ENCODE measurements at regions not wholly inside any gene's neighbourhood (a gene's known extent, or its start where the extent isn't known, plus 50 kb on each side); places are given as distances from the start of the nearest gene placed in this dataset.
A peak's percentile ranks its signal among the peaks of the same experiment; 100 is the strongest.
"Not testable (repeated sequence)": the region's sequence is repeated elsewhere in the genome, so short reads cannot be mapped to it uniquely, and the experiment has no call there.

GRCh38 chr6:43898358-43899131, 128.5 kb downstream of the VEGFA start:
- no peak for DNase-seq

GRCh38 chr6:43897571-43898302, 127.7 kb downstream of the VEGFA start:
- DNase-seq: no peak

- no peak for DNase-seq
Observed at GRCh38 chr6:43896329-43897255, 126.6 kb downstream of the VEGFA start.

- no peak for DNase-seq
Observed at GRCh38 chr6:43895656-43896328, 125.8 kb downstream of the VEGFA start.

DNA sequence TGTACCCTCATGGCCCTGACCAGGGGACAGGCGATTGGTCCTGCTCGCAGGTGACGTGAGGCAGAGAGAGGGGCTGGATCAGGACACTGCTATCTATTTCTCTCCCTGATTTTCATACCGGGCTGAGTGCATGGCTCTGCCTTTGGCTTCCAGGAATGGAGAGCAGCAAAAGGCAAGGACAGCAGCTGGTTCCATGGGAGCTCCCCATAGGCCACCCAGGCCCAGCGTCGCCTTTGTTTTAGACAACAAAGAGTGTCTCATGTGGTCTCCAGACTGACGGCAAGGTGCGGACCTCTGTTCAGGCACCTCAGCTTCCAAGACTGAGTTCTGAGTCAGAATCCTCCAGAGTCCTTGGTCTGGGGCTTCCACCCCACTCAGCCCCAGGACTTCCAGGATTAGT, 123.1 kb downstream of the VEGFA start:
- no peak for DNase-seq

DNA sequence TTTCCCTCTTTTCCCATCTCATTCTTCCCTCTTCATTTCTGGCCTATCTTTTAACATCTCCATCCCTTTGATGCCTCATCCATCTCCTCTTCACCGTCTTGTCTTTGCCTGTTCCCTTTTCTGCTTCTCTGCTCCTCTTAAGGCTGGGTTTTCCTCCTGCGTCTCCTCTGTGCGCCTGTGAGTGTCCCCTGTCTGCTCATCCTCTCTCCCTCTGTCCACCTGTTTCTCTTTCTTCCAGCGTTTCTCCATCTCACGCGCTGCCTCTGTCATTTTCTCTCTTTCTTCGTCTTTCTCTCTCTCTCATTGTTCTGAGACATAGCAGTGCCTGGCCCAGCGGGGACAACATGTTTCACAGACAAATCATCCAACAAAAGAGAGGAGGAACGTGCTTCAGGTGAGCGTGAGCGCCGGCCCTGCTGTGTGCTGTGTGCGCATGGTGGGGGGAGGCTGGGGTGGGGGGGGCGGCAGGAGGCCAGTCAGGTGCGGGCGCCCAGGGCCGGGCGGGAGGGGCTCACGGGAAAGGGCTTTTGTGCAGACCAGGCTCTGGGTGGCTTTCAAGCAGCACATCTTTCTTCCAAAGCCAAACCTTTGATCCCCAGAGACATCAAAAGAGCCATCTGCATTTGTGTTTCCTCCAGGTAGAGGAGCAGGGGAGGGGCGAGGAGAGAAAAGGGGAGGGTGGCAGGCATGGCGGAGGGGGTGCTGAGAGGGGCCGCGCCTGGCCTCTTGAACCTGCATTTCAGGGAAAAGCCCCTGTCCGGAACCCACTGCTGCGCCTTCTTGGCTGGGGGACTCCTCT, 121.3 kb downstream of the VEGFA start:
- DNase-seq: no peak

GRCh38 chr6:43890197-43891062, 120.4 kb downstream of the VEGFA start:
- no peak for DNase-seq

DNA sequence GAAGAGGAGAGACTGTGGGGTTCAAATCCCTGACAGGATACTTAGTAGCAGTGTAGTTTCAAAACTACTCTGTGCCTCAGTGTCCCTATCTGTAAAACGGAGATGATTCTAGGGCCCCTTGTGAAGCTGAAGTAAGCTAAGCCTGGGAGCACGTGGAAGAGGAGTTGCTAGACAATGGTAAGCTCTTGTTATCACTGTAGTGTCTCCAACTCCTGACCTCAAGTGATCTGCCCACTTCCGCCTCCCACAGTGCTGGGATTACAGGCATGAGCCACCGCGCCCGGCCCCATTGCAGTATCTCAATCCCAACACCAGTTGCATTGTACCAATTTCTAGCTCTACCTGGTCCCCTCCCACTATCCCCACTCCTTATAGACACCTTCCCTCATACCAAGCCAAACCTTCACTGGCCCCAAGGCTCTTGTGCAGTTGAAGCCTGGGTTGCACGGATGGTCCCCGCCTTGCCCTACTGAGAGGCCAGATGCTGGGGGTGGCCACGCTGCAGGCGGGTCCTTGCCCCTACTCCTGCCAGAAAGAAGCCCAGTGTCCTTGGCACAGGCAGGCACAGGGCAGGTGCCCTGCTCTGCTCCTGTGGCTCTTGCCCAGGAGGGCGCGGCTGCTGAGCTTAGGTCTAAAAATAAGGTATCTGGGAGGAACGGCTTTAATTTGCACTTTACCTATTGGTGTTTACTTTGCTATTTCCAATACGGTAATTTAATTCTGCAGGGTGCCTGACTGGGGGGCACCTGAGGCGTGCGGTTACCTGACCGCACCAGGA, 118.1 kb downstream of the VEGFA start:
- peak; percentile 90 for DNase-seq

DNA sequence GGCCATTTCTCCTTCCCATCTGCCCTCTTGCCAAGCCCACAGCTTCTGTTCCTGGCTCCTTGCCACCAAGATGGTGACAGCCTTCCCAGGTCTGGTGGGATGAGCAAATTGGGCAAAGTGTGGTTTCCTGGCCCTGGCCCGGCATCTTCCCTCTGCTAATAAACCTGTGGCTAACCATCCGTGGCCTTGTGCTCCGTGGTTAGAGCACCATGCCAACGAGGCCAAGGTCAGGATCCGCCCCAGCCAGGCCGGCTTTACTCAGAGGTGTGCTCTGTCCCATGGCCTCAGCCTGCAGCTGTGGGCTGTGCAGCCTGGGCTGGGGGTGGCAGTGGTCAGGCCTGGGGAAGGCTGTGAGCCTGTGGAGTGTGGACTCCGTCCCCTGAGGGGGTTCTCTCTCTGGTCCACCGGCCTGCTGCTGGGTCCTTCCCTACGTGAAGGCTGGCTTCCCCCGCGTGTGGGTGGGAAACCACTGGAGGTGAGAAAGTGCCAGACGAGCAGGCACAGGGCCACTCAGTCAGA, 117.4 kb downstream of the VEGFA start:
- DNase-seq: peak; percentile 83

GRCh38 chr6:43886717-43887339, 116.8 kb downstream of the VEGFA start:
- DNase-seq: peak; percentile 48

- no peak for DNase-seq
Observed at GRCh38 chr6:43886067-43886461, 116.1 kb downstream of the VEGFA start.

DNA sequence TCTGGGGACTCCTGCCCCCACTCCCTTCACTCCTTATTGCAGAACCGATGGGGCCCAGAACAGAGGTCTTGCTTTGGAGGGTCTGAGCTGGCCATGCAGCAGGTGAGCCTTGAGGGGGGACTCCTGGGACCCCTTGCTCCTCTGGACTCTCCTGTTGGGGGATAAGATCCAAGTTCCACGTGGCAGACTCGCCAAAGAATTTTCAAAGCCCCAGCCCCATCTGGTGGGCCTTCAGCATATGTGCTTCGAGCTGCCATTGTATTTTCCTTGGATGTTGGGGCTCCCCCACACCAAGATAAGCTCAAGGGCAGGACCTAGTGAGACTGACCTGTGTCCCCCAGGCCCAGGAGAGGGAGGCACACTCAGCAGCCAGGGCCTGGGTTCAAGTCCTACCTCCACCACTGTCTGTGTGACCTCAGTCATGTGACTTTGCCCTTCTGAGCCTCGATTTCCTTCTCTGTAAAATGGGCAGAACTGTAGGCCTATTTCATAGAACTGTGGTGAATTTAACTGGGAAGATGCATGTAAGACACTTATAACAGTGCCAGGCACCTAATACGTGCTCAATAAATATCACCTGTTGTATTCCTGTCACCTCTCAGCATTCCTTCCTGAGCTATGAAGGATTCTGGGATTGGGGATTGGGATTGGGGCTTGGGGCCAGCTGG, 115.5 kb downstream of the VEGFA start:
- DNase-seq: no peak

- peak; percentile 57 for DNase-seq
Observed at GRCh38 chr6:43884652-43885022, 114.6 kb downstream of the VEGFA start.

DNA sequence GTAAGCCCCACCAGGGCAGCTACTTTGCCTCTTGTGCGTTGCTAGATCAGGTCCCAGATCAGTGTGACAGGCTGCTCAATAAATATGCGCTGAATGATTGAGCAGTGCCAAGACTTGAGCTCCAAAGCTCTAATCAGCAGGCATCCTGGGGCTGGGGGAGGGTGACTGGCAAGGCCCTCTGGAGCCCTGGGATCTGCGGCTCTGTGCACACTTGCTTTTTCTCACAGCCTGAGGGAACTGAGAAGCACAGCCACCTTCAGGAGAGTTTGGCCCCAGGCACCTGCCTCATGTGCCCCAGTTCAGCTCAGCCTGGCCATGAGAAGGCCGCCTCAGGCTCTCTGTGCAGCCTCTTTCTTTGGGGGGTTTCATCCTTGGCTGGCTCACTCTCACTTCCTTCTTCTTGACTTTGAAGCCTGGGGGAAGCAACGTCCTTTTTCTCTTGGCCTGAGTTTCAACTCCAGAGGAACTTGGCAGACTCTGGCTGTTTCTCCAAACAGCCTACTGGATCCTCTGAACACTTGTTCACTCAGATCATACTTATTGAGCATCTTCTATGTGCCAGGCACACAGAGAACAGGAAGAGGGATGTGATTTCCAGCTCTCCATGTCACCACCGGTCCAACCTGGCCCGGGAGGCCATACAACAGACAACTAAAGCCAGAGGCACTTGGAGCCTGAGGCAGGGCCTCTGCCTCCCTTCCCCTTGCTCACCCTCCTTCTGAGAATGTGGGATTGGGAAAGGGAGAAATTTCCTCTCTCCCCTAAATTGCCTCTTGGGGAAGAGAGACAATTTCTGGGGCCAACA, 114.0 kb downstream of the VEGFA start:
- peak; percentile 96 for DNase-seq

GRCh38 chr6:43882690-43883448, 112.9 kb downstream of the VEGFA start:
- not testable (repeated sequence) for DNase-seq

DNA sequence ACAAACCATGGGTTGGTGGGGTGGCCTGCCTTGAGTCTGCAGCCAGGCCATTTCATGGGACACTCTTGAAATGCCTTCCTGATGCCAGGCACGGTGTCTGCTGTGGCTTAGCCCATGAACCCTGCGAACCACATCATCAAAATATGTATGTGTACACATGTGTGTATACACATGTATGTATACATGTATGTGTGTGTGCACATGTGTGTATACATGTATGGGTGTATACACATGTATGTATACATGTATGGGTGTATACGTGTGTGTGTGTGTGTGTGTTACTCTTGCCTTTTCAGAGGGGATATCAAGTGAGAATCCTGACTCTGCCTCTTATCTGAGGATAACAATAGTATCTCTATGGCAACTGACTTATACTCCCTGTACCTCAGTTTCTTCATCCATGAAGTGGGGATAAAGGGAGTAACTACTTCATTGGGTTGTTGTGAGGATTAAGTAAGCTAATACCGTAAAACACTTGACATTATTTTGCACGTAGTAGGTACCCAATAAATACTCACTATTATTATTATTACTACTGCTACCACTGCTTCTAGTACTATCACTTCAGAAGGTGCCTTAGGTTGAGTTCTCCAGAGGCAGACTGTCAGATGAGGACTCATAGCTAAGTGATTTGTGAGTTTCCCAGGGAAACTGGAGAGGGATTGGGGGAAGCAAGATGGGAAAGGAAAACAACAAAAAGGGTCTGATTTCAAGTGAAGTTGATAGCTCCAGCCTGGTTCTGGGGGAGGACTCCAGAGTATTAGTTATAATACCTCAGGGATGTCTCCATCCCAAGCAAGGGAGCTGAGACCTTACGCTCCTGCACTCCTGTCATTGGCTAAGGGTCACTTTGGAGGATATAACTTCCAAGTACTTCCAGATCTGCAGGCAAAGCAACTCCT, 110.5 kb downstream of the VEGFA start:
- no peak for DNase-seq

All from MV-4-11 (cell line).